HCT116 (cell line): ENCODE measurements at regions not wholly inside any gene's neighbourhood (a gene's known extent, or its start where the extent isn't known, plus 50 kb on each side); places are given as distances from the start of the nearest gene placed in this dataset.

Experiments used
- ATAC-seq: fragments of 200-7000 bp; cut with Tn5 transposase; 2 replicates; pipeline ENCODE4 v1.9.1; 2020; ENCODE audit warnings: mild to moderate bottlenecking, moderate library complexity
- BruUV-seq: library from RNA; stranded (reverse); fragments of 400-500 nt; replicated peaks from 2 replicates; lab custom pipeline; 2021; lab: Mats Ljungman, UMichigan
- CTCF ChIA-PET: fragments of 300-600 bp; sonication (Branson Sonifier 250); formaldehyde crosslinking; loops from one replicate; lab custom pipeline; 2021; ENCODE audit warnings: antibody characterized with exemption; lab: Charles Lee
- POLR2A ChIA-PET: fragments of 300-600, 350-600 bp; sonication (Branson Sonifier 250); formaldehyde crosslinking; loops from one replicate; lab custom pipeline; 2021; ENCODE audit warnings: antibody characterized with exemption; lab: Charles Lee
- RAD21 ChIA-PET, 2 experiments: fragments of 300-600 bp; sonication (Branson Sonifier 250); formaldehyde crosslinking; loops; one replicate each; lab custom pipeline; 2023; ENCODE audit warnings: low total read pairs in 2 of 2; ENCODE audit not compliant: uncharacterized antibody in 2 of 2, unreplicated experiment in 2 of 2, low non-redundant PET in 1 of 2; lab: Charles Lee
- DNase-seq: peaks from one replicate; pipeline ENCODE4 v3.0.0-alpha.2; 2010; ENCODE audit warnings: low read depth, low spot score
- H2AFZ ChIP-seq: fragments of 200-600 bp; shearing (Covaris generic), sonication (generic); 2 replicates; pipeline ENCODE4 v1.6.1; 2017; ENCODE audit warnings: low read depth, mixed run types, mixed read lengths, antibody characterized with exemption, low read length; ENCODE audit not compliant: poor library complexity, severe bottlenecking
- H3K27ac ChIP-seq: 2 replicates; pipeline ENCODE4 v1.5.1; 2012; ENCODE audit warnings: low read depth, low read length
- H3K27me3 ChIP-seq: fragments of 200-600 bp; sonication (generic); 2 replicates; pipeline ENCODE4 v1.6.1; 2016; ENCODE audit warnings: mixed run types, low read length, mixed read lengths; ENCODE audit not compliant: insufficient read depth
- H3K36me3 ChIP-seq, 2 experiments: fragments of 200-500 bp in 1 of 2; fragments of 200-600 bp in 1 of 2; sonication (Bioruptor generic) in 1 of 2; sonication (generic) in 1 of 2; 2 replicates each; pipeline versions ENCODE4 v1.5.1 to v1.6.1; 2014 to 2016; ENCODE audit warnings: low read length in 2 of 2, inconsistent platforms in 1 of 2, mixed read lengths in 1 of 2, mixed run types in 1 of 2; ENCODE audit not compliant: insufficient read depth in 2 of 2, control insufficient read depth in 1 of 2
- H3K4me1 ChIP-seq, 2 experiments: fragments of 200-600 bp in 1 of 2; sonication (generic) in 1 of 2; 2 replicates each; pipeline versions ENCODE4 v1.5.1 to v1.6.1; 2012 to 2017; ENCODE audit warnings: low read length in 2 of 2, inconsistent platforms in 1 of 2, mild to moderate bottlenecking in 1 of 2, mixed read lengths in 1 of 2, mixed run types in 1 of 2, moderate library complexity in 1 of 2; ENCODE audit not compliant: insufficient read depth in 2 of 2, control insufficient read depth in 1 of 2
- H3K4me2 ChIP-seq: fragments of 200-600 bp; sonication (generic); 2 replicates; pipeline ENCODE4 v1.6.1; 2017; ENCODE audit warnings: mixed run types, low read length, mixed read lengths
- H3K4me3 ChIP-seq, 2 experiments: fragments of 200-600 bp in 1 of 2; sonication (generic) in 1 of 2; replicated peaks in 1 of 2; 2 replicates each; pipeline ENCODE4 v1.5.1; 2011 to 2016; ENCODE audit warnings: low read length in 2 of 2, control low read depth in 1 of 2, low read depth in 1 of 2, mild to moderate bottlenecking in 1 of 2, mixed read lengths in 1 of 2, mixed run types in 1 of 2
- H3K79me2 ChIP-seq: fragments of 200-600 bp; sonication (generic); 2 replicates; pipeline ENCODE4 v1.6.1; 2017; ENCODE audit warnings: mild to moderate bottlenecking, mixed run types, low read length, moderate library complexity, mixed read lengths; ENCODE audit not compliant: insufficient read depth
- H3K9ac ChIP-seq: fragments of 200-600 bp; sonication (generic); 2 replicates; pipeline ENCODE4 v1.6.1; 2016; ENCODE audit warnings: low read length, mixed read lengths
- H3K9me2 ChIP-seq: fragments of 200-600 bp; sonication (generic), shearing (Covaris generic); 2 replicates; pipeline ENCODE4 v1.6.1; 2017; ENCODE audit warnings: mixed run types, mild to moderate bottlenecking, moderate library complexity; ENCODE audit not compliant: insufficient read depth
- H3K9me3 ChIP-seq, 2 experiments: fragments of 200-500 bp in 1 of 2; fragments of 200-600 bp in 1 of 2; sonication (Bioruptor generic) in 1 of 2; sonication (generic) in 1 of 2; 2 replicates each; pipeline ENCODE4 v1.6.1; 2014 to 2017; ENCODE audit warnings: low read length in 2 of 2, mixed read lengths in 2 of 2, inconsistent platforms in 1 of 2, low read depth in 1 of 2, mild to moderate bottlenecking in 1 of 2, mixed run types in 1 of 2, moderate library complexity in 1 of 2; ENCODE audit not compliant: control insufficient read depth in 1 of 2, insufficient read depth in 1 of 2
- H4K20me1 ChIP-seq: fragments of 200-600 bp; sonication (generic), shearing (Covaris generic); 2 replicates; pipeline ENCODE4 v1.6.1; 2017; ENCODE audit warnings: mixed run types, mild to moderate bottlenecking, moderate library complexity; ENCODE audit not compliant: insufficient read depth
- JUND ChIP-seq: IDR thresholded peaks from 2 replicates; pipeline ENCODE4 v1.6.1; 2012
- POLR2A ChIP-seq: IDR thresholded peaks from 2 replicates; pipeline ENCODE4 v1.7.0; 2011; ENCODE audit warnings: borderline replicate concordance; ENCODE audit not compliant: insufficient read depth, insufficient read length; ENCODE audit errors: extremely low read depth
- SIN3A ChIP-seq: IDR thresholded peaks from 2 replicates; pipeline ENCODE4 v1.6.1; 2012; ENCODE audit warnings: low read depth
- SP1 ChIP-seq: IDR thresholded peaks from 2 replicates; pipeline ENCODE4 v1.6.1; 2012; ENCODE audit warnings: low read depth
- SRF ChIP-seq: IDR thresholded peaks from 2 replicates; pipeline ENCODE4 v1.6.1; 2012; ENCODE audit warnings: low read depth
- TCF7L2 ChIP-seq: IDR thresholded peaks from 2 replicates; pipeline ENCODE4 v1.7.0; 2011; ENCODE audit warnings: borderline replicate concordance, inconsistent platforms; ENCODE audit not compliant: insufficient read depth, insufficient read length; ENCODE audit errors: extremely low read depth
- YY1 ChIP-seq: IDR thresholded peaks from 2 replicates; pipeline ENCODE4 v1.6.1; 2011; ENCODE audit warnings: low read length, low read depth, moderate library complexity, mild to moderate bottlenecking; ENCODE audit not compliant: insufficient replicate concordance; ENCODE audit errors: extremely low read depth
- intact Hi-C: fragments of 100-400 bp; cut with micrococcal nuclease; formaldehyde crosslinking; loops from 2 replicates; pipeline ENCODE4 v1.10.0; 2022

DNA sequence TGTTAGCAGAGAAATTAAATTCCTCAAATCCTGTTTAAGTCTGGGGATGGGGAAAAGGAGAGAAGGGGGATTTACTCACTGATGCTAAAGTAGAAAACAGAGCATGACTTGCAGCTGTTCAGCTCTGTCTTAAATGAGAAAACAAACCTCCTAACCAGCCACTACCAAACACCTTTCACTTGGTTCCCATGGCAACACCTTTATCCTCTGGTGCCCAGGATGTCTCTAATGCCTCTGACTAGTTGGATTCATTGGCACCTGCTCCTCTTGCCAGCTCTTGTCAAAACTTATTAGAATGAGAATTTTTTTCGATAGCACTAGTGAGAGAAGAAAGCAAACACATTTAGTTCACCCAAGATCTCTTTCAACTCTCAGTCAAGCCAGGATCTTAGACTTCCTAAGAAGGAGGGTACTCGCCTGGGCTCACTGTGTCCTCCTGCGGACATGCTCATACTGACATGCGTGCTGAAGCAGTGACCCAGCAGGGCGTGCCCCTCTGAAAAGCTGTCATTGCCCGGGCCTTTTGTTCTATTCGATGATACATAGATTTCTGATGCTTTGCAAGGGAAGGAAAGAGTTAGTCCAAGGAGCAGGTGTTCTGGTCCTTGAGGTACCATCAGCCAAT is 656.0 kb upstream of the CELF4 start:
- ATAC-seq, result no peak

DNA sequence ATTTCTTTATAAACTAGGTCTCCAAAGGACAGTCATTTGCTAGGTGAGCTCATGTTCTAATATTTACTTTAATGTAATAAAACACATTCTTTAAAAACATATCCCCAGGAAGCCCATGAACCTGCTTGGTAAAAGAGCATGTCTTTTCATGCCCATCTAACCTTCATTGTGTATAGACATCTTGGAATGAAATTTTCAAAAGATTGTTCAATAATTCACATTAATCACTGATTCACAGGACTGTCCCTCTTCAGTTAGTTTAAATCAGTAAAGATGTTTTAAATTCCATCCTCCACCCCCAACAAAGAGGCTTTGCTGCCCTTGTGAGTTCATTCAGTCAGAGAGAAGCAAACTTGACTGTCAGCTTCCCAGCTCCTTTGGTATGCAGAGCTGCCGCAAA is 633.4 kb upstream of the CELF4 start:
- ChIA-PET POLR2A (no interaction called here), RAD21 (no interaction called here), CTCF (no interaction called here)
- Histone ChIP-seq H3K4me2 (no peak overlapping the region), H3K36me3 (no peaks in the 10 kb centered on the region), H2AFZ (no peak overlapping the region), H3K9ac (no peak overlapping the region), H3K9me2 (no peaks in the 10 kb centered on the region), H3K79me2 (no peaks in the 10 kb centered on the region), H3K4me3 (no peak overlapping the region), H3K9me3 (peaks cover 7 to 17% of the 10 kb centered on the region in 2 experiments; a peak in 2 of 4 replicates), H3K27me3 (no peaks in the 10 kb centered on the region), H3K4me1 (no peaks in the 10 kb centered on the region), H4K20me1 (no peaks in the 10 kb centered on the region), H3K27ac (no peak overlapping the region)
- DNase-seq, result no peak
- BruUV-seq, result no TSS peak
- ATAC-seq, result no peak
- intact Hi-C loops, result no loop called here
- TF ChIP-seq JUND (no peak), SP1 (no peak)

More for the DNA sequence above, 656.0 kb upstream of the CELF4 start:
- no peak overlapping the region for H3K9ac ChIP-seq
- no peaks in the 10 kb centered on the region for H3K9me2 ChIP-seq
- no TSS peak for BruUV-seq
- no peak overlapping the region for H2AFZ ChIP-seq
- H3K4me1 ChIP-seq, result no peaks in the 10 kb centered on the region
- H3K4me2 ChIP-seq, result no peak overlapping the region
- no peak overlapping the region for H3K4me3 ChIP-seq
- no peaks in the 10 kb centered on the region for H3K79me2 ChIP-seq
- no peaks in the 10 kb centered on the region for H4K20me1 ChIP-seq
- H3K9me3 ChIP-seq, result peaks cover 0 to 3% of the 10 kb centered on the region in 2 experiments; a peak in 1 of 4 replicates
- POLR2A ChIA-PET, result no interaction called here
- RAD21 ChIA-PET, result no interaction called here
- H3K36me3 ChIP-seq, result no peaks in the 10 kb centered on the region
- TF ChIP-seq SIN3A (no peak), TCF7L2 (no peak), POLR2A (no peak), YY1 (no peak), SRF (no peak)
- no peaks in the 10 kb centered on the region for H3K27me3 ChIP-seq
- CTCF ChIA-PET, result no interaction called here
- intact Hi-C loops, result no loop called here
- H3K27ac ChIP-seq, result no peak overlapping the region
- DNase-seq, result no peak
